ENCODE measurements at regions not wholly inside any gene's neighbourhood (a gene's known extent, or its start where the extent isn't known, plus 50 kb on each side); places are given as distances from the start of the nearest gene placed in this dataset.

DNA sequence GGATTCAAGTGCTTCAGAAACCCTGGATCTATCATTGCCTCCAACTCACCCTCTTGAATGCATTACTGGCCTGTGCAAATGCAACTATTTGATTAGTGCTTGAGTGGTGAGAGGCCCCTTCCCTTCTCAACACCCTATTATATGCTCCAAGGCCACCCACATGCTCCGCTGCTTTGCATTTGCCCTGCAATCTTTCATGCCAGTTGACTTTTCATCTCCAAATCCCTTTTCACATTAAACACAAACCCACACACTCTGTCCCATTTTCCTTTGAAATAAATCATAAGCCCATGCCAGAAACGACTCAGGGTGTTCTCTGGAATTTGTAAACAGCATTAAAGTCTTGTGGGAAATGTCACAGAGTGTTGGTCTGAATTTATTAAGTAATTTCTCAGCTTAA, 78.9 kb upstream of the CTTNBP2NL start:
- peaks cover 28 to 29% of the 10 kb centered on the region in 2 experiments for H3K4me1 Mint-ChIP-seq
- H3K36me3 Mint-ChIP-seq (ENCODE audit: insufficient read depth in 1 of 3, low read depth in 3 of 3) = no peaks in the 10 kb centered on the region; a peak in 1 of 7 replicates
- no peak for DNase-seq
- no peaks in the 10 kb centered on the region for H3K23me2 ChIP-seq (ENCODE audit: insufficient read length, low read depth, low read length, poor library complexity, severe bottlenecking)
- no peak overlapping the region for H2AFZ ChIP-seq (ENCODE audit: low read length)
- no peak overlapping the region for H3K14ac ChIP-seq (ENCODE audit: insufficient read depth, low read length)
- H3K9ac ChIP-seq (ENCODE audit: extremely low read depth, insufficient read length, low read length) = no peak overlapping the region
- H3K4ac ChIP-seq (ENCODE audit: low read depth, low read length) = no peak overlapping the region
- no peak overlapping the region for H3K56ac ChIP-seq (ENCODE audit: insufficient read length, low read depth, low read length)
- peaks cover 3 to 6% of the 10 kb centered on the region in 2 experiments; a peak in 4 of 5 replicates for H3K9me3 Mint-ChIP-seq
- WGBS (ENCODE audit: extremely low coverage, insufficient read length, low lambda C conversion rate) = no CpG with 5 or more reads among the region's 2 CpGs
- no peaks in the 10 kb centered on the region for H3K4me1 ChIP-seq (ENCODE audit: insufficient read depth, low read length)
- H3T11ph ChIP-seq (ENCODE audit: low read length) = no peak overlapping the region
- no peak overlapping the region for H4K8ac ChIP-seq (replicated peaks; ENCODE audit: insufficient read length, low read depth, low read length)
- H3K27ac Mint-ChIP-seq = no peak overlapping the region
- peaks cover 3% of the 10 kb centered on the region; the same call in 1 of the 2 replicates for H3K27me3 Mint-ChIP-seq (ENCODE audit: low read depth)
- no peak overlapping the region for H3K18ac ChIP-seq (ENCODE audit: insufficient read length, low read depth, low read length)
- H3K4me2 ChIP-seq (ENCODE audit: insufficient read depth, insufficient read length, low read length) = no peak overlapping the region
- no peak overlapping the region for H3K27ac ChIP-seq (ENCODE audit: insufficient read length, low read depth, low read length)
- no peak overlapping the region for H4K5ac ChIP-seq (ENCODE audit: insufficient read length, low read depth, low read length)
- no peak overlapping the region for H2BK12ac ChIP-seq (ENCODE audit: insufficient read length, low read depth, low read length)
- H4K91ac ChIP-seq (ENCODE audit: insufficient read length, low read depth, low read length) = no peak overlapping the region
- no peak overlapping the region for H3K4me3 Mint-ChIP-seq
- H3K79me2 ChIP-seq (ENCODE audit: insufficient read depth, low read length) = no peaks in the 10 kb centered on the region
- no peaks in the 10 kb centered on the region for H3K79me1 ChIP-seq (ENCODE audit: insufficient read depth, low read depth, low read length, poor library complexity, severe bottlenecking)
- no peak overlapping the region for H2BK15ac ChIP-seq (ENCODE audit: low read depth, low read length)
- H2BK5ac ChIP-seq (ENCODE audit: insufficient read length, low read length) = no peak overlapping the region
- no peak overlapping the region for H2BK120ac ChIP-seq (ENCODE audit: low read depth, low read length, poor library complexity, severe bottlenecking)
- no peaks in the 10 kb centered on the region for H3K27me3 ChIP-seq (ENCODE audit: insufficient read depth, low read length)
- no peak overlapping the region for H2BK20ac ChIP-seq (ENCODE audit: low read depth, low read length, poor library complexity, severe bottlenecking)
- H3K23ac ChIP-seq (ENCODE audit: insufficient read length, low read depth, low read length) = no peak overlapping the region
- H3K9me3 ChIP-seq (ENCODE audit: control insufficient read depth, low read depth, low read length) = no peaks in the 10 kb centered on the region
- H4K20me1 ChIP-seq (ENCODE audit: control insufficient read depth, insufficient read depth, insufficient read length) = no peaks in the 10 kb centered on the region
- H2AK5ac ChIP-seq (ENCODE audit: insufficient read length, low read length) = no peak overlapping the region
- TF ChIP-seq, protein P1, sequence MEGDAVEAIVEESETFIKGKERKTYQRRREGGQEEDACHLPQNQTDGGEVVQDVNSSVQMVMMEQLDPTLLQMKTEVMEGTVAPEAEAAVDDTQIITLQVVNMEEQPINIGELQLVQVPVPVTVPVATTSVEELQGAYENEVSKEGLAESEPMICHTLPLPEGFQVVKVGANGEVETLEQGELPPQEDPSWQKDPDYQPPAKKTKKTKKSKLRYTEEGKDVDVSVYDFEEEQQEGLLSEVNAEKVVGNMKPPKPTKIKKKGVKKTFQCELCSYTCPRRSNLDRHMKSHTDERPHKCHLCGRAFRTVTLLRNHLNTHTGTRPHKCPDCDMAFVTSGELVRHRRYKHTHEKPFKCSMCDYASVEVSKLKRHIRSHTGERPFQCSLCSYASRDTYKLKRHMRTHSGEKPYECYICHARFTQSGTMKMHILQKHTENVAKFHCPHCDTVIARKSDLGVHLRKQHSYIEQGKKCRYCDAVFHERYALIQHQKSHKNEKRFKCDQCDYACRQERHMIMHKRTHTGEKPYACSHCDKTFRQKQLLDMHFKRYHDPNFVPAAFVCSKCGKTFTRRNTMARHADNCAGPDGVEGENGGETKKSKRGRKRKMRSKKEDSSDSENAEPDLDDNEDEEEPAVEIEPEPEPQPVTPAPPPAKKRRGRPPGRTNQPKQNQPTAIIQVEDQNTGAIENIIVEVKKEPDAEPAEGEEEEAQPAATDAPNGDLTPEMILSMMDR (conservative IDR thresholded peaks at IDR 0.05) = no peak

Measured in H9 (cell line).